AG09309 (cell line): ENCODE measurements at regions not wholly inside any gene's neighbourhood (a gene's known extent, or its start where the extent isn't known, plus 50 kb on each side); places are given as distances from the start of the nearest gene placed in this dataset.
A peak's percentile ranks its signal among the peaks of the same experiment; 100 is the strongest.

Experiments
- DNase-seq: peaks from one replicate; pipeline ENCODE4 v3.0.0-alpha.2; 2010; ENCODE audit warnings: low read depth
- H3K4me3 ChIP-seq: 2 replicates; pipeline ENCODE4 v1.5.1; 2011; ENCODE audit warnings: mild to moderate bottlenecking, low read depth, low read length, moderate library complexity; ENCODE audit not compliant: control insufficient read depth
- CTCF ChIP-seq: IDR thresholded peaks from 2 replicates; pipeline ENCODE4 v1.5.1; 2011; ENCODE audit warnings: mild to moderate bottlenecking, low read depth, low read length, inconsistent platforms; ENCODE audit not compliant: insufficient read depth, control insufficient read depth; ENCODE audit errors: missing control alignments

- no peak for DNase-seq
- H3K4me3 ChIP-seq = no peak overlapping the region
- no peak for TF ChIP-seq CTCF
These were observed 118.0 kb upstream of the CD93 start for GRCh38 chr20:23203951-23204730.

GRCh38 chr20:23203310-23203709 lies 117.2 kb upstream of the CD93 start:
- DNase-seq = no peak
- no peak overlapping the region for H3K4me3 ChIP-seq
- no peak for TF ChIP-seq CTCF

- no peak for TF ChIP-seq CTCF
- DNase-seq = no peak
- no peak overlapping the region for H3K4me3 ChIP-seq
These were observed 115.5 kb upstream of the CD93 start for GRCh38 chr20:23201658-23202057.

- no peak for DNase-seq
- H3K4me3 ChIP-seq = no peak overlapping the region
- peak; percentile 41 for TF ChIP-seq CTCF
These were observed 114.8 kb upstream of the CD93 start for GRCh38 chr20:23200914-23201313.

GRCh38 chr20:23200413-23200812 lies 114.3 kb upstream of the CD93 start:
- no peak for DNase-seq
- no peak for TF ChIP-seq CTCF
- no peak overlapping the region for H3K4me3 ChIP-seq

GRCh38 chr20:23199356-23199755 lies 113.2 kb upstream of the CD93 start:
- no peak for DNase-seq
- no peak for TF ChIP-seq CTCF
- no peak overlapping the region for H3K4me3 ChIP-seq
